Ectodermal cell (in vitro differentiated cells): ENCODE measurements at regions not wholly inside any gene's neighbourhood (a gene's known extent, or its start where the extent isn't known, plus 50 kb on each side); places are given as distances from the start of the nearest gene placed in this dataset.

Source experiments
- H3K27ac ChIP-seq: 2 replicates; pipeline ENCODE4 v1.7.0; 2013; ENCODE audit warnings: mild to moderate bottlenecking, low read depth, low read length; ENCODE audit not compliant: insufficient read depth, poor library complexity, severe bottlenecking
- H3K27me3 ChIP-seq: 2 replicates; pipeline ENCODE4 v1.7.0; 2013; ENCODE audit warnings: mild to moderate bottlenecking, low read length; ENCODE audit not compliant: insufficient read depth, control insufficient read depth, poor library complexity, severe bottlenecking
- H3K36me3 ChIP-seq: one replicate; pipeline ENCODE4 v1.7.0; 2013; ENCODE audit warnings: low read length; ENCODE audit not compliant: control insufficient read depth, insufficient read depth
- H3K4me1 ChIP-seq: one replicate; pipeline ENCODE4 v1.7.0; 2013; ENCODE audit warnings: low read length; ENCODE audit not compliant: control insufficient read depth, insufficient read depth
- H3K4me3 ChIP-seq: 2 replicates; pipeline ENCODE4 v1.7.0; 2013; ENCODE audit warnings: low read depth, low read length, control low read depth; ENCODE audit not compliant: insufficient read depth
- H3K9me3 ChIP-seq: 2 replicates; pipeline ENCODE4 v1.7.0; 2013; ENCODE audit warnings: mild to moderate bottlenecking, low read length, moderate library complexity; ENCODE audit not compliant: control insufficient read depth
- WGBS, 2 experiments: methylation state at CpG; one replicate each; pipeline ENCODE4 v1.1.7; 2013; ENCODE audit warnings: missing lambda C conversion rate in 2 of 2; 5-methylcytosine and 5-hydroxymethylcytosine counted together

- no peak overlapping the region for H3K4me3 ChIP-seq
- no peaks in the 10 kb centered on the region for H3K36me3 ChIP-seq
- no peaks in the 10 kb centered on the region for H3K9me3 ChIP-seq
- H3K4me1 ChIP-seq, result no peaks in the 10 kb centered on the region
- no peaks in the 10 kb centered on the region for H3K27me3 ChIP-seq
- no peak overlapping the region for H3K27ac ChIP-seq
- 68 to 83% methylated on average over 3 of the region's 3 CpGs for WGBS, 2 experiments
Observed at GRCh38 chr11:11757909-11758308, 83.9 kb upstream of the USP47 start.

GRCh38 chr11:11756718-11757117 lies 85.1 kb upstream of the USP47 start:
- Histone ChIP-seq H3K4me1 (no peaks in the 10 kb centered on the region), H3K9me3 (no peaks in the 10 kb centered on the region), H3K36me3 (no peaks in the 10 kb centered on the region), H3K27ac (no peak overlapping the region), H3K27me3 (no peaks in the 10 kb centered on the region), H3K4me3 (no peak overlapping the region)
- WGBS, 2 experiments, result 81 to 85% methylated on average over 3 of the region's 3 CpGs

- 93 to 94% methylated on average over 5 of the region's 5 CpGs for WGBS, 2 experiments
- Histone ChIP-seq H3K4me3 (no peak overlapping the region), H3K9me3 (no peaks in the 10 kb centered on the region), H3K4me1 (no peaks in the 10 kb centered on the region), H3K36me3 (no peaks in the 10 kb centered on the region), H3K27me3 (no peaks in the 10 kb centered on the region), H3K27ac (no peak overlapping the region)
Observed at GRCh38 chr11:11755871-11756270, 85.9 kb upstream of the USP47 start.

GRCh38 chr11:11752679-11753078 lies 89.1 kb upstream of the USP47 start:
- WGBS, 2 experiments, result 82 to 88% methylated on average over 3 of the region's 3 CpGs
- H3K27ac ChIP-seq, result no peak overlapping the region
- H3K4me1 ChIP-seq, result no peaks in the 10 kb centered on the region
- H3K9me3 ChIP-seq, result no peaks in the 10 kb centered on the region
- no peaks in the 10 kb centered on the region for H3K36me3 ChIP-seq
- H3K27me3 ChIP-seq, result no peaks in the 10 kb centered on the region
- H3K4me3 ChIP-seq, result no peak overlapping the region

GRCh38 chr11:11750017-11750878 lies 91.5 kb upstream of the USP47 start:
- Histone ChIP-seq H3K36me3 (no peaks in the 10 kb centered on the region), H3K9me3 (no peaks in the 10 kb centered on the region), H3K27me3 (no peaks in the 10 kb centered on the region), H3K4me3 (no peak overlapping the region), H3K27ac (no peak overlapping the region), H3K4me1 (no peaks in the 10 kb centered on the region)
- 86 to 94% methylated on average over 1 to 2 of the region's 2 CpGs for WGBS, 2 experiments

- Histone ChIP-seq H3K9me3 (no peaks in the 10 kb centered on the region), H3K27me3 (no peaks in the 10 kb centered on the region), H3K36me3 (no peaks in the 10 kb centered on the region), H3K4me1 (no peaks in the 10 kb centered on the region), H3K27ac (no peak overlapping the region), H3K4me3 (no peak overlapping the region)
- 81 to 92% methylated on average over 3 to 4 of the region's 4 CpGs for WGBS, 2 experiments
Observed at GRCh38 chr11:11748706-11749365, 92.9 kb upstream of the USP47 start.

- Histone ChIP-seq H3K27me3 (no peaks in the 10 kb centered on the region), H3K9me3 (no peaks in the 10 kb centered on the region), H3K27ac (no peak overlapping the region), H3K4me1 (no peaks in the 10 kb centered on the region), H3K4me3 (no peak overlapping the region), H3K36me3 (no peaks in the 10 kb centered on the region)
- WGBS, 2 experiments, result no CpG with 5 or more reads among the region's 1 CpG
Observed at GRCh38 chr11:11747570-11747969, 94.2 kb upstream of the USP47 start.

GRCh38 chr11:11746449-11746848 lies 95.3 kb upstream of the USP47 start:
- Histone ChIP-seq H3K27me3 (no peaks in the 10 kb centered on the region), H3K4me1 (no peaks in the 10 kb centered on the region), H3K27ac (no peak overlapping the region), H3K9me3 (no peaks in the 10 kb centered on the region), H3K36me3 (no peaks in the 10 kb centered on the region), H3K4me3 (no peak overlapping the region)
- WGBS, 2 experiments, result 86% methylated on average over 1 of the region's 1 CpG; no CpG with 5 or more reads in 1 of the 2 experiments

- Histone ChIP-seq H3K9me3 (no peaks in the 10 kb centered on the region), H3K4me3 (no peak overlapping the region), H3K36me3 (no peaks in the 10 kb centered on the region), H3K4me1 (no peaks in the 10 kb centered on the region), H3K27ac (no peak overlapping the region), H3K27me3 (no peaks in the 10 kb centered on the region)
- WGBS, 2 experiments, result 95 to 97% methylated on average over 3 of the region's 3 CpGs
Observed at GRCh38 chr11:11743216-11743615, 98.6 kb upstream of the USP47 start.

GRCh38 chr11:11742486-11742885 lies 99.3 kb upstream of the USP47 start:
- H3K27ac ChIP-seq, result no peak overlapping the region
- no peaks in the 10 kb centered on the region for H3K27me3 ChIP-seq
- no peaks in the 10 kb centered on the region for H3K9me3 ChIP-seq
- no peaks in the 10 kb centered on the region for H3K36me3 ChIP-seq
- no peaks in the 10 kb centered on the region for H3K4me1 ChIP-seq
- 84 to 93% methylated on average over 5 of the region's 5 CpGs for WGBS, 2 experiments
- no peak overlapping the region for H3K4me3 ChIP-seq
